ENCODE measurements at regions not wholly inside any gene's neighbourhood (a gene's known extent, or its start where the extent isn't known, plus 50 kb on each side); places are given as distances from the start of the nearest gene placed in this dataset.

GRCh38 chr9:2924380-2924768 is 80.5 kb upstream of the PUM3 start:
- DNase-seq (ENCODE audit: low spot score) = no peak

- peak; percentile 3 for DNase-seq (ENCODE audit: low spot score)
Observed at GRCh38 chr9:2923766-2924379, 80.0 kb upstream of the PUM3 start.

- no peak for DNase-seq (ENCODE audit: low spot score)
Observed at GRCh38 chr9:2919347-2919746, 75.5 kb upstream of the PUM3 start.

- no peak for DNase-seq (ENCODE audit: low spot score)
Observed at GRCh38 chr9:2916382-2916985, 72.6 kb upstream of the PUM3 start.

- no peak for DNase-seq (ENCODE audit: low spot score)
Observed at GRCh38 chr9:2913026-2913425, 69.1 kb upstream of the PUM3 start.

GRCh38 chr9:2907411-2907810 is 63.5 kb upstream of the PUM3 start:
- no peak for DNase-seq (ENCODE audit: low spot score)

GRCh38 chr9:2904242-2904930 is 60.5 kb upstream of the PUM3 start:
- DNase-seq (ENCODE audit: low spot score) = no peak

All from HT-29 (cell line).